ENCODE measurements at regions not wholly inside any gene's neighbourhood (a gene's known extent, or its start where the extent isn't known, plus 50 kb on each side); places are given as distances from the start of the nearest gene placed in this dataset.
A peak's percentile ranks its signal among the peaks of the same experiment; 100 is the strongest.

- no peak for DNase-seq (ENCODE audit: low read depth)
- TF ChIP-seq CTCF (IDR thresholded peaks at IDR 0.05; ENCODE audit: insufficient read depth, low read length) = no peak
Measured at GRCh38 chr20:11714886-11715285, 202.8 kb upstream of the BTBD3 start.

GRCh38 chr20:11716239-11716944 is 201.3 kb upstream of the BTBD3 start:
- peak; percentile 35 for TF ChIP-seq CTCF (IDR thresholded peaks at IDR 0.05; ENCODE audit: insufficient read depth, low read length)
- no peak overlapping the region for H3K4me3 ChIP-seq (ENCODE audit: low read depth, low read length)
- peak; percentile 27 for DNase-seq (ENCODE audit: low read depth)

More at GRCh38 chr20:11714886-11715285, 202.8 kb upstream of the BTBD3 start:
- no peak overlapping the region for H3K4me3 ChIP-seq (ENCODE audit: low read depth, low read length)

- H3K4me3 ChIP-seq (ENCODE audit: low read depth, low read length) = no peak overlapping the region
- TF ChIP-seq CTCF (IDR thresholded peaks at IDR 0.05; ENCODE audit: insufficient read depth, low read length) = no peak
- no peak for DNase-seq (ENCODE audit: low read depth)
Measured at GRCh38 chr20:11716945-11717248, 200.8 kb upstream of the BTBD3 start.

- no peak for TF ChIP-seq CTCF (IDR thresholded peaks at IDR 0.05; ENCODE audit: insufficient read depth, low read length)
- no peak overlapping the region for H3K4me3 ChIP-seq (ENCODE audit: low read depth, low read length)
- DNase-seq (ENCODE audit: low read depth) = no peak
Measured at GRCh38 chr20:11717562-11717961, 200.1 kb upstream of the BTBD3 start.

GRCh38 chr20:11718474-11719094 is 199.1 kb upstream of the BTBD3 start:
- TF ChIP-seq CTCF (IDR thresholded peaks at IDR 0.05; ENCODE audit: insufficient read depth, low read length) = no peak
- no peak for DNase-seq (ENCODE audit: low read depth)
- no peak overlapping the region for H3K4me3 ChIP-seq (ENCODE audit: low read depth, low read length)

- no peak overlapping the region for H3K4me3 ChIP-seq (ENCODE audit: low read depth, low read length)
- no peak for TF ChIP-seq CTCF (IDR thresholded peaks at IDR 0.05; ENCODE audit: insufficient read depth, low read length)
- no peak for DNase-seq (ENCODE audit: low read depth)
Measured at GRCh38 chr20:11719153-11719552, 198.5 kb upstream of the BTBD3 start.

All from fibroblast of the aortic adventitia (primary cell).